IMR-90 (cell line): ENCODE measurements at regions not wholly inside any gene's neighbourhood (a gene's known extent, or its start where the extent isn't known, plus 50 kb on each side); places are given as distances from the start of the nearest gene placed in this dataset.

Experiments used
- POLR2A ChIP-seq: IDR thresholded peaks from 2 replicates; pipeline ENCODE4 v1.6.1; 2012; ENCODE audit warnings: mild to moderate bottlenecking, low read depth, low read length
- RAD21 ChIP-seq: IDR thresholded peaks from 2 replicates; pipeline ENCODE4 v1.6.1; 2012; ENCODE audit warnings: low read length, improper control_type of control experiment
- TF ChIP-seq, protein P1 (sequence below): conservative IDR thresholded peaks from 2 replicates; pipeline ENCODE4 v1.5.1; 2012; ENCODE audit warnings: mild to moderate bottlenecking, low read depth, low read length, improper control_type of control experiment
- TF ChIP-seq, protein P2 (sequence below): fragments of 150-350 bp; IDR thresholded peaks from 2 replicates; pipeline ENCODE4 v1.6.1; 2016; ENCODE audit warnings: low read depth, mild to moderate bottlenecking, low read length, moderate library complexity, borderline replicate concordance
- TF ChIP-seq, protein P3 (sequence below): fragments of 150-350 bp; IDR thresholded peaks from 2 replicates; pipeline ENCODE4 v1.6.1; 2017; ENCODE audit warnings: mild to moderate bottlenecking, antibody characterized with exemption, low read length, low read depth

DNA sequence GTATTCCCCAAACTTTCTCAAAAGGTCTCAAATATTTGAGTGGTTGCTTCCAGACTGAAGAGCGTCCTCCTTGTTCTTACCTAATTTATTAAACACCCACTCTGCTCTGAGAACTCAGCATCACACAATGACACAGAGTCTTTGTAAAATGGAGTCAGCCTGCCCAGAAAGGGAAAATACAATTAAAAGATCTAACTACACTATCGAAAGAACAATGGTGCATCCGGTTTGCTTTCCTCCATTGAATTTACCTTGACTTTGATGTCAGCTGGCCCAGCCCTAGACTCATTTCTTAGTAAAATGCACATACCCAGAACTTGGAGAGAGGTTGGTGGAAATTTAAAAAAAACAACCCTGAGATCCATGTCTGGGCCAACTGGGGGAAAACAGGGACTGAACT is 120.7 kb upstream of the SERP2 start:
- TF ChIP-seq, protein P1, sequence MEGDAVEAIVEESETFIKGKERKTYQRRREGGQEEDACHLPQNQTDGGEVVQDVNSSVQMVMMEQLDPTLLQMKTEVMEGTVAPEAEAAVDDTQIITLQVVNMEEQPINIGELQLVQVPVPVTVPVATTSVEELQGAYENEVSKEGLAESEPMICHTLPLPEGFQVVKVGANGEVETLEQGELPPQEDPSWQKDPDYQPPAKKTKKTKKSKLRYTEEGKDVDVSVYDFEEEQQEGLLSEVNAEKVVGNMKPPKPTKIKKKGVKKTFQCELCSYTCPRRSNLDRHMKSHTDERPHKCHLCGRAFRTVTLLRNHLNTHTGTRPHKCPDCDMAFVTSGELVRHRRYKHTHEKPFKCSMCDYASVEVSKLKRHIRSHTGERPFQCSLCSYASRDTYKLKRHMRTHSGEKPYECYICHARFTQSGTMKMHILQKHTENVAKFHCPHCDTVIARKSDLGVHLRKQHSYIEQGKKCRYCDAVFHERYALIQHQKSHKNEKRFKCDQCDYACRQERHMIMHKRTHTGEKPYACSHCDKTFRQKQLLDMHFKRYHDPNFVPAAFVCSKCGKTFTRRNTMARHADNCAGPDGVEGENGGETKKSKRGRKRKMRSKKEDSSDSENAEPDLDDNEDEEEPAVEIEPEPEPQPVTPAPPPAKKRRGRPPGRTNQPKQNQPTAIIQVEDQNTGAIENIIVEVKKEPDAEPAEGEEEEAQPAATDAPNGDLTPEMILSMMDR, result no peak
- TF ChIP-seq, protein P2, sequence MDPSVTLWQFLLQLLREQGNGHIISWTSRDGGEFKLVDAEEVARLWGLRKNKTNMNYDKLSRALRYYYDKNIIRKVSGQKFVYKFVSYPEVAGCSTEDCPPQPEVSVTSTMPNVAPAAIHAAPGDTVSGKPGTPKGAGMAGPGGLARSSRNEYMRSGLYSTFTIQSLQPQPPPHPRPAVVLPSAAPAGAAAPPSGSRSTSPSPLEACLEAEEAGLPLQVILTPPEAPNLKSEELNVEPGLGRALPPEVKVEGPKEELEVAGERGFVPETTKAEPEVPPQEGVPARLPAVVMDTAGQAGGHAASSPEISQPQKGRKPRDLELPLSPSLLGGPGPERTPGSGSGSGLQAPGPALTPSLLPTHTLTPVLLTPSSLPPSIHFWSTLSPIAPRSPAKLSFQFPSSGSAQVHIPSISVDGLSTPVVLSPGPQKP, result no peak
- TF ChIP-seq POLR2A (no peak), RAD21 (no peak)
- TF ChIP-seq, protein P3, sequence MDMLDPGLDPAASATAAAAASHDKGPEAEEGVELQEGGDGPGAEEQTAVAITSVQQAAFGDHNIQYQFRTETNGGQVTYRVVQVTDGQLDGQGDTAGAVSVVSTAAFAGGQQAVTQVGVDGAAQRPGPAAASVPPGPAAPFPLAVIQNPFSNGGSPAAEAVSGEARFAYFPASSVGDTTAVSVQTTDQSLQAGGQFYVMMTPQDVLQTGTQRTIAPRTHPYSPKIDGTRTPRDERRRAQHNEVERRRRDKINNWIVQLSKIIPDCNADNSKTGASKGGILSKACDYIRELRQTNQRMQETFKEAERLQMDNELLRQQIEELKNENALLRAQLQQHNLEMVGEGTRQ, result no peak
